Activated B cell treated with CpG ODN at 0.5 μM for 24 hours (primary cell): ENCODE measurements at regions not wholly inside any gene's neighbourhood (a gene's known extent, or its start where the extent isn't known, plus 50 kb on each side); places are given as distances from the start of the nearest gene placed in this dataset.

Source experiments
- ATAC-seq: fragments of 200-7000 bp; cut with Tn5 transposase; one replicate; pipeline ENCODE4 v1.10.0; 2021; ENCODE audit warnings: low read depth, mild to moderate bottlenecking, moderate library complexity
- CTCF ChIA-PET: fragments of 350-600 bp; sonication (Branson Sonifier 250); formaldehyde crosslinking; loops from one replicate; lab custom pipeline; 2021; ENCODE audit warnings: antibody characterized with exemption; lab: Charles Lee
- POLR2A ChIA-PET: fragments of 350-600 bp; sonication (Branson Sonifier 250); formaldehyde crosslinking; loops from one replicate; lab custom pipeline; 2021; ENCODE audit warnings: antibody characterized with exemption; lab: Charles Lee
- DNase-seq: peaks from one replicate; pipeline ENCODE4 v3.0.0; 2022
- H3K27ac Mint-ChIP-seq: one replicate; pipeline ENCODE4 v1.8.0; 2020; ENCODE audit warnings: mixed read lengths
- H3K27me3 Mint-ChIP-seq: one replicate; pipeline ENCODE4 v1.8.0; 2021; ENCODE audit warnings: mixed read lengths
- H3K36me3 Mint-ChIP-seq: one replicate; pipeline ENCODE4 v1.8.0; 2021; ENCODE audit warnings: low read depth, mixed read lengths
- H3K4me1 Mint-ChIP-seq: one replicate; pipeline ENCODE4 v1.8.0; 2021; ENCODE audit warnings: mixed read lengths
- H3K4me3 Mint-ChIP-seq: one replicate; pipeline ENCODE4 v1.8.0; 2020; ENCODE audit warnings: mild to moderate bottlenecking, mixed read lengths
- H3K9me3 Mint-ChIP-seq: one replicate; pipeline ENCODE4 v1.8.0; 2020; ENCODE audit warnings: mixed read lengths
- intact Hi-C: fragments of 100-400 bp; cut with micrococcal nuclease; formaldehyde crosslinking; loops from one replicate; pipeline ENCODE4 v1.15.1; 2024
- TF ChIP-seq, protein P1 (sequence below): fragments of 200-600 bp; IDR thresholded peaks from one replicate; pipeline ENCODE4 v1.8.0; 2022; ENCODE audit warnings: antibody characterized with exemption, mild to moderate bottlenecking

DNA sequence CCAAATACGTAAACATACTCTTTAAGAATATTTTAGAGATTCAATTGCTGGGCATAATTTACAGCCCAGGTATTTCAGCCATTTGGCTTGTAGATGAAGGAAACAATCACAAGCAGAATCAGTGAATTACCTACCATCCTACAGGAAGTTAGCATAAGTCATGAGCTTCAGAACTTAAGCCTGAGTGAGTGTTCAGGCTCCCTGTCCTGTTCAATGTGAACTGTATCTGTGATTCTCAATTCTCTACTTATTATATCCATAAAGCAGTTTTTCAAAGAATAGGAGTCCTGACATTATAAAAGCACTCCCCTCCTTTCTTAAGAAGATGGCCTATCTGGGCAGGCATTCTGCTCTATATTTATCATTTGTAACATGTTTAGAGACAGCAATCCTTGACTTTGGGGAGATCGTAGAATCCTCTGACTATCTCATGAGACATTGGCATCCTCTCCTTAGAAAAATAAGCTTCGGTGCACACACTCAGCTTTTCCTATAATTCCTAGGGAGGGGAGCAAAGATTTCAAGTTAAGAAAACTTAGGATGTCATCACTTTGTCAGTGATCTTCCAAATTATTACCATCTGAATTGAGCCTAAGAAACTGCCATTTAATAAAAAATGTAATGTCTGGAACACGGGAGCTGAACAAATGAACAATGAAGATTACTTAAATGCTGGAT, 645.2 kb upstream of the IGFBP3 start:
- Mint-ChIP-seq H3K27me3 (no peaks in the 10 kb centered on the region), H3K4me3 (no peak overlapping the region), H3K36me3 (no peaks in the 10 kb centered on the region), H3K4me1 (no peaks in the 10 kb centered on the region), H3K9me3 (peaks cover 5% of the 10 kb centered on the region), H3K27ac (no peak overlapping the region)
- ATAC-seq (no peak), DNase-seq (no peak)
- TF ChIP-seq, protein P1, sequence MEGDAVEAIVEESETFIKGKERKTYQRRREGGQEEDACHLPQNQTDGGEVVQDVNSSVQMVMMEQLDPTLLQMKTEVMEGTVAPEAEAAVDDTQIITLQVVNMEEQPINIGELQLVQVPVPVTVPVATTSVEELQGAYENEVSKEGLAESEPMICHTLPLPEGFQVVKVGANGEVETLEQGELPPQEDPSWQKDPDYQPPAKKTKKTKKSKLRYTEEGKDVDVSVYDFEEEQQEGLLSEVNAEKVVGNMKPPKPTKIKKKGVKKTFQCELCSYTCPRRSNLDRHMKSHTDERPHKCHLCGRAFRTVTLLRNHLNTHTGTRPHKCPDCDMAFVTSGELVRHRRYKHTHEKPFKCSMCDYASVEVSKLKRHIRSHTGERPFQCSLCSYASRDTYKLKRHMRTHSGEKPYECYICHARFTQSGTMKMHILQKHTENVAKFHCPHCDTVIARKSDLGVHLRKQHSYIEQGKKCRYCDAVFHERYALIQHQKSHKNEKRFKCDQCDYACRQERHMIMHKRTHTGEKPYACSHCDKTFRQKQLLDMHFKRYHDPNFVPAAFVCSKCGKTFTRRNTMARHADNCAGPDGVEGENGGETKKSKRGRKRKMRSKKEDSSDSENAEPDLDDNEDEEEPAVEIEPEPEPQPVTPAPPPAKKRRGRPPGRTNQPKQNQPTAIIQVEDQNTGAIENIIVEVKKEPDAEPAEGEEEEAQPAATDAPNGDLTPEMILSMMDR, result no peak
- ChIA-PET POLR2A (no interaction called here), CTCF (no interaction called here)
- intact Hi-C loops, result no loop called here

DNA sequence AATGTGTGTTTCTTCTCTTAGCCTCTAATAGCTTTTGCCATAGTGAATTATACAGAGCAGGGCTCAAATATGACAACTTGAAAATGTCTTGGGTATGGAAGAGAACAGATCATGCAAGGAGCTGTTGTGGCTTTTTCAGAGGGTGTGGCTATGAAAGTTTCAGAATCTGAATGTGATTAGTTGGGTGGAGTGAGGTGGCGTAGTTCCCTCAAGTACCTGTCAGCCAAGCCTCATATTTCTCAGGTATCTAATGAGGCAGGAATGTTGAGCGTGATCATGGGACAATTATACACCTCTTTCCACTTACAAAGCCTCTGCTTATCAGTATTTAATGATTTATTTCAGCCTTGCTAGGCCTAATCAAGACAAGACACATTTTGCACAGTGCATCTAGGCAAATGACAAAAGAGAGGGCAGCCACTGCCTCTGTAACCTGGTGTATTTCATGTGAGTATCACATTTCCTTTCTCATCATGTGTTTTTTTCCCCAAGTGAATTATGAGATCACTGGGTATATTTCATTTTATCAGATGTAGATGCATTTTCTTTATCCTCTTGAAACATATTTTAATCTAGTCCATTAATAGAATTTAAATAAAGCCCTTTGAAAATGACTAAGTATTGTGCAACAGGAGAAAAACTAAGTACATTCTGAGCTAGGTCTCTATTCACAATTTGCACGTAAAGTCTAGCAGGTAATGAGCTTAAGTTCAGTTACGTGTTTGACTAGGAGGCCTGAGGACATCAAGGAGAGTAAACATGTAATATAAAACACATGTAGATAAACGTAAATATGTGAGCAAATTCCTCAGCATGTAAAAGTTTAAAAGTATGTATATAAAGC, 644.4 kb upstream of the IGFBP3 start:
- H3K9me3 Mint-ChIP-seq, result peaks cover 5% of the 10 kb centered on the region
- no peaks in the 10 kb centered on the region for H3K4me1 Mint-ChIP-seq
- ChIA-PET CTCF (no interaction called here), POLR2A (no interaction called here)
- no peaks in the 10 kb centered on the region for H3K36me3 Mint-ChIP-seq
- H3K27me3 Mint-ChIP-seq, result no peaks in the 10 kb centered on the region
- no peak for ATAC-seq
- H3K27ac Mint-ChIP-seq, result no peak overlapping the region
- no peak overlapping the region for H3K4me3 Mint-ChIP-seq
- intact Hi-C loops, result no loop called here
- no peak for DNase-seq
- TF ChIP-seq, protein P1, result no peak

DNA sequence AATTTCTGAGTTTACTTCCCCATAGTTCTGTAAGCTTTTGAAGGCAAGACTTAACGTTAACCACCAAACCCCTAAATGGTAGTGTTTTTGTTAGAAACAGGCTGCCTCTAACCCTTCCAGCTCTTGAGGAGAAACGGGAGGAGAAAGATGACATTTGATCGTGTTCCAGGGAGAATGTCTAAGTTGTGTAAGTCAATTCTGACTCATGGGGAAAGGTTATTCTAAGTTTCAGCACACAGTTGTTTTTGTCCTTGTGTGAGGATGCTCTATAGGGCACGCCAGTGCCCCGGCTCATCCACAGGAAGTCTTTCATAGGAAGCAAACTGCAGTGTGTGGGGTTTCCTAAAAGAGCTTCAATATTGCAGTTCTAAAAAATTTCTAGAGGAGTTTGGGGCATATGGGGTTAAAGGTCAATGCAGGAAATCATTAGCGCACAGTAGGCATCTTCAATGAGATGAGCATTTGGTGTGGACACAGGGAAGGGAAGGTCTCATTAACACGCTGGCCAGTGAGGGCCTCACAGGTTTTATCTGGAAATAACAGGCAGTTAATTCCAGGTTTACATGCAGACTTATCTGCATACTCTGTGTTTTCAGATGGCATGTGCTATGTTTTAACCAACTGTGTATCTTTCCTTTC, 638.2 kb upstream of the IGFBP3 start:
- Mint-ChIP-seq H3K9me3 (peaks cover 6% of the 10 kb centered on the region), H3K4me1 (no peaks in the 10 kb centered on the region), H3K36me3 (no peaks in the 10 kb centered on the region), H3K27ac (no peak overlapping the region), H3K27me3 (no peaks in the 10 kb centered on the region), H3K4me3 (no peak overlapping the region)
- TF ChIP-seq, protein P1, result no peak
- ATAC-seq (no peak), DNase-seq (no peak)
- CTCF ChIA-PET, result no interaction called here
- intact Hi-C loops, result no loop called here
- POLR2A ChIA-PET, result no interaction called here

DNA sequence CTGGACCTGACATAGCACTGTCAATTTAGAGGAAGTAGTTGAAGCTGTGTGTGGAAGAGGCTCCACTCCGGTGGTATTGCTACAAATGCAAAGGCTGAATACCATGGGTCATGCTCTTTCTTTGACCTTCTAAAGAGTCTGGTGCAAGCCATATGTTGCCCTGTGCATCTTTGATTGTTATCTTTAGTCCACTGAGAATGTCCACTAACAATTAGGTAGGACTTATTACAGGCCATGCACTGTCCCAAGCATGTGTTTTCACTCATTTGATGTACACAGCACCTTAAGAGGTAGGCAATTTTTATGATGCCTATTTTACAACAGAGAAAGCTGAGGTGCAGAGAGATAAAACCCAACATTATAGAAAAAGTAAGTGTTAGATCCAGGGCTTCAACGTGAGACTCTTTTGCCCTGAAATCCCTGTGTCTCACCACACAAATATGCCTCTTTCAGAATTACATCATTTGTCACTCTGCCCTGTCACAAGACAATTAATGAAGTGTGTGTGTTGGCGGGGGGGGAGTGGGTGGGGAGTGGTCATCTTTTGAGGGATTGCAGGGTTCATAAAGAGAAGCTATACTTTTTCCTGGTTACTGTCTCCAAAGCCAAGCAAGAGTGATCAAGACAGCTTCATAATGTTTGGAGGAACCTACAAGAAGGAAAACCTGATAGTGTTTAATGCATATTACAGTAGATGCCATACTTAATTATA, 637.6 kb upstream of the IGFBP3 start:
- H3K4me3 Mint-ChIP-seq, result no peak overlapping the region
- TF ChIP-seq, protein P1, result no peak
- intact Hi-C loops, result no loop called here
- H3K4me1 Mint-ChIP-seq, result no peaks in the 10 kb centered on the region
- no peak overlapping the region for H3K27ac Mint-ChIP-seq
- H3K9me3 Mint-ChIP-seq, result peaks cover 6% of the 10 kb centered on the region
- no peaks in the 10 kb centered on the region for H3K36me3 Mint-ChIP-seq
- ATAC-seq (no peak), DNase-seq (no peak)
- no peaks in the 10 kb centered on the region for H3K27me3 Mint-ChIP-seq
- ChIA-PET CTCF (no interaction called here), POLR2A (no interaction called here)
